Stimulated activated CD8-positive, alpha-beta memory T cell treated with anti-CD3 and anti-CD28 coated beads, Interleukin-2, amount 100 ng/mL, for 1 hour (primary cell): ENCODE measurements at regions not wholly inside any gene's neighbourhood (a gene's known extent, or its start where the extent isn't known, plus 50 kb on each side); places are given as distances from the start of the nearest gene placed in this dataset.
"Not testable (repeated sequence)": the region's sequence is repeated elsewhere in the genome, so short reads cannot be mapped to it uniquely, and the experiment has no call there.

Source experiments
- DNase-seq, 2 donors: peaks; one replicate each; pipeline ENCODE4 v3.0.0-alpha.2; 2020; ENCODE audit warnings: low read depth in 2 of 2

GRCh38 chr6:144359783-144360182, 74.6 kb downstream of the UTRN start:
- DNase-seq, result no peak

- no peak for DNase-seq
These were observed 75.3 kb downstream of the UTRN start for GRCh38 chr6:144360401-144360800.

- DNase-seq, result no peak
These were observed 75.9 kb downstream of the UTRN start for GRCh38 chr6:144361016-144361415.

GRCh38 chr6:144362042-144363018, 77.2 kb downstream of the UTRN start:
- DNase-seq, result no peak

GRCh38 chr6:144364208-144364720, 79.1 kb downstream of the UTRN start:
- no peak for DNase-seq

- DNase-seq, result no peak
These were observed 79.6 kb downstream of the UTRN start for GRCh38 chr6:144364782-144365181.

- no peak for DNase-seq
These were observed 80.1 kb downstream of the UTRN start for GRCh38 chr6:144365271-144365670.

GRCh38 chr6:144369696-144370095, 84.6 kb downstream of the UTRN start:
- not testable (repeated sequence) for DNase-seq

GRCh38 chr6:144372116-144372515, 87.0 kb downstream of the UTRN start:
- no peak for DNase-seq

- DNase-seq, result no peak
These were observed 87.8 kb downstream of the UTRN start for GRCh38 chr6:144372611-144373594.

GRCh38 chr6:144374525-144374924, 89.4 kb downstream of the UTRN start:
- not testable (repeated sequence) for DNase-seq

GRCh38 chr6:144377586-144378210, 92.6 kb downstream of the UTRN start:
- DNase-seq, result no peak

GRCh38 chr6:144378437-144378836, 93.3 kb downstream of the UTRN start:
- no peak for DNase-seq

GRCh38 chr6:144379356-144379755, 94.2 kb downstream of the UTRN start:
- no peak for DNase-seq

GRCh38 chr6:144381499-144381898, 96.4 kb downstream of the UTRN start:
- not testable (repeated sequence) for DNase-seq

- DNase-seq, result no peak
These were observed 98.2 kb downstream of the UTRN start for GRCh38 chr6:144383336-144383735.

GRCh38 chr6:144384427-144384826, 99.3 kb downstream of the UTRN start:
- no peak for DNase-seq

GRCh38 chr6:144389474-144389873, 104.3 kb downstream of the UTRN start:
- not testable (repeated sequence) for DNase-seq

GRCh38 chr6:144390202-144390601, 105.1 kb downstream of the UTRN start:
- DNase-seq, result no peak

- no peak for DNase-seq
These were observed 105.8 kb downstream of the UTRN start for GRCh38 chr6:144390886-144391285.

- no peak for DNase-seq
These were observed 107.4 kb downstream of the UTRN start for GRCh38 chr6:144392536-144392935.

- DNase-seq, result no peak
These were observed 109.1 kb downstream of the UTRN start for GRCh38 chr6:144394210-144394609.
